Liver (tissue), 3 donors: ENCODE measurements at regions not wholly inside any gene's neighbourhood (a gene's known extent, or its start where the extent isn't known, plus 50 kb on each side); places are given as distances from the start of the nearest gene placed in this dataset.

Source experiments
- ATF3 ChIP-seq: IDR thresholded peaks from 2 replicates; pipeline ENCODE4 v1.6.1; 2016; ENCODE audit warnings: antibody characterized with exemption
- CTCF ChIP-seq: fragments of 150-350 bp; IDR thresholded peaks from 2 replicates; pipeline ENCODE4 v1.5.1; 2017; ENCODE audit warnings: improper control_type of control experiment, low read depth, low read length; ENCODE audit not compliant: missing input control
- EGR1 ChIP-seq, 2 donors: IDR thresholded peaks; 2 replicates each; pipeline ENCODE4 v1.6.1; 2016 to 2018; ENCODE audit warnings: antibody characterized with exemption in 2 of 2, low read depth in 2 of 2
- FOXA2 ChIP-seq: IDR thresholded peaks from 2 replicates; pipeline ENCODE4 v1.6.1; 2016; ENCODE audit warnings: antibody characterized with exemption
- GABPA ChIP-seq, 2 donors: IDR thresholded peaks in 1 of 2; conservative IDR thresholded peaks in 1 of 2; 2 replicates each; pipeline ENCODE4 v1.6.1; 2016; ENCODE audit warnings: antibody characterized with exemption in 2 of 2, mild to moderate bottlenecking in 1 of 2, moderate library complexity in 1 of 2
- JUND ChIP-seq, 2 donors: IDR thresholded peaks; 2 replicates each; pipeline ENCODE4 v1.6.1; 2016; ENCODE audit warnings: antibody characterized with exemption in 2 of 2
- MAX ChIP-seq: IDR thresholded peaks from 2 replicates; pipeline ENCODE4 v1.6.1; 2016; ENCODE audit warnings: antibody characterized with exemption
- NR2F2 ChIP-seq: IDR thresholded peaks from 2 replicates; pipeline ENCODE4 v1.6.1; 2016; ENCODE audit warnings: antibody characterized with exemption
- RAD21 ChIP-seq, 2 donors: IDR thresholded peaks; 2 replicates each; pipeline ENCODE4 v1.6.1; 2016; ENCODE audit warnings: antibody characterized with exemption in 2 of 2, mild to moderate bottlenecking in 2 of 2
- SP1 ChIP-seq: IDR thresholded peaks from 2 replicates; pipeline ENCODE4 v1.6.1; 2018; ENCODE audit warnings: antibody characterized with exemption, mild to moderate bottlenecking
- TAF1 ChIP-seq: conservative IDR thresholded peaks from 2 replicates; pipeline ENCODE4 v1.6.1; 2016; ENCODE audit warnings: antibody characterized with exemption, mild to moderate bottlenecking
- YY1 ChIP-seq: IDR thresholded peaks from 2 replicates; pipeline ENCODE4 v1.6.1; 2016; ENCODE audit warnings: antibody characterized with exemption, mild to moderate bottlenecking
- donor health status: healthy.
- donor health status: healthy.

GRCh38 chr17:14664511-14664910 lies 363.6 kb downstream of the HS3ST3B1 start:
- TF ChIP-seq CTCF (no peak), ATF3 (no peak), YY1 (no peak), GABPA (IDR thresholded peaks at IDR 0.05 in 1 of 2, conservative IDR thresholded peaks at IDR 0.05 in 1 of 2) (no peak), RAD21 (IDR thresholded peaks at IDR 0.05) (no peak), MAX (no peak), EGR1 (IDR thresholded peaks at IDR 0.05; ENCODE audit: low read depth in 2 of 2) (no peak), SP1 (no peak), TAF1 (no peak), NR2F2 (no peak), FOXA2 (no peak), JUND (IDR thresholded peaks at IDR 0.05) (no peak)
